GM12865 (cell line): ENCODE measurements at regions not wholly inside any gene's neighbourhood (a gene's known extent, or its start where the extent isn't known, plus 50 kb on each side); places are given as distances from the start of the nearest gene placed in this dataset.

Source experiments
- DNase-seq: peaks from one replicate; pipeline ENCODE4 v3.0.0; 2010; ENCODE audit warnings: low read depth
- H3K4me3 ChIP-seq: 2 replicates; pipeline ENCODE4 v1.5.1; 2011; ENCODE audit warnings: mild to moderate bottlenecking, low read depth, low read length, control low read depth
- TF ChIP-seq, protein P1 (sequence below): IDR thresholded peaks from 2 replicates; pipeline ENCODE4 v1.5.1; 2011; ENCODE audit warnings: low read length, control low read depth, low read depth, inconsistent platforms; ENCODE audit not compliant: insufficient read depth; ENCODE audit errors: missing control alignments

DNA sequence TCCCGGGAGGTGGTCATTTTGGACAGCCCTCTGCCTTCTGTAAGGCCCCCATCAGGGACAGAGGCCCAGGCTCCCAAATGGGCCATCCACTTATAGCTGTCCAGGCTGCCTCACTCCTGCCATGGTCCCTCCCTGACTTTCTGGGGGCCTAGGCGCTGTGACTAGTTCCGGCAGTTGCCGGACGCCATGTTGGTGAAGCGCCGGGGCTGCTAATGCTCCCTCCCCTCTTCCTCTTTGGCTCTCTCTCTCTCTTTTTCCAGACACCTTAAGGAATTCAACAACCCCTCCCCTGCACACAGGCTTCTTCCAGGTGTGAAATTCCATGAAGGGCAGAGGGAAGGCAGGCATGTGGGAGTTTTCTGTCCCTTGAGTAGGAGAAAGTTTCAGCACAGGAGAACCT is 445.6 kb downstream of the SOX6 start:
- TF ChIP-seq, protein P1, sequence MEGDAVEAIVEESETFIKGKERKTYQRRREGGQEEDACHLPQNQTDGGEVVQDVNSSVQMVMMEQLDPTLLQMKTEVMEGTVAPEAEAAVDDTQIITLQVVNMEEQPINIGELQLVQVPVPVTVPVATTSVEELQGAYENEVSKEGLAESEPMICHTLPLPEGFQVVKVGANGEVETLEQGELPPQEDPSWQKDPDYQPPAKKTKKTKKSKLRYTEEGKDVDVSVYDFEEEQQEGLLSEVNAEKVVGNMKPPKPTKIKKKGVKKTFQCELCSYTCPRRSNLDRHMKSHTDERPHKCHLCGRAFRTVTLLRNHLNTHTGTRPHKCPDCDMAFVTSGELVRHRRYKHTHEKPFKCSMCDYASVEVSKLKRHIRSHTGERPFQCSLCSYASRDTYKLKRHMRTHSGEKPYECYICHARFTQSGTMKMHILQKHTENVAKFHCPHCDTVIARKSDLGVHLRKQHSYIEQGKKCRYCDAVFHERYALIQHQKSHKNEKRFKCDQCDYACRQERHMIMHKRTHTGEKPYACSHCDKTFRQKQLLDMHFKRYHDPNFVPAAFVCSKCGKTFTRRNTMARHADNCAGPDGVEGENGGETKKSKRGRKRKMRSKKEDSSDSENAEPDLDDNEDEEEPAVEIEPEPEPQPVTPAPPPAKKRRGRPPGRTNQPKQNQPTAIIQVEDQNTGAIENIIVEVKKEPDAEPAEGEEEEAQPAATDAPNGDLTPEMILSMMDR: no peak
- DNase-seq: no peak
- no peak overlapping the region for H3K4me3 ChIP-seq

DNA sequence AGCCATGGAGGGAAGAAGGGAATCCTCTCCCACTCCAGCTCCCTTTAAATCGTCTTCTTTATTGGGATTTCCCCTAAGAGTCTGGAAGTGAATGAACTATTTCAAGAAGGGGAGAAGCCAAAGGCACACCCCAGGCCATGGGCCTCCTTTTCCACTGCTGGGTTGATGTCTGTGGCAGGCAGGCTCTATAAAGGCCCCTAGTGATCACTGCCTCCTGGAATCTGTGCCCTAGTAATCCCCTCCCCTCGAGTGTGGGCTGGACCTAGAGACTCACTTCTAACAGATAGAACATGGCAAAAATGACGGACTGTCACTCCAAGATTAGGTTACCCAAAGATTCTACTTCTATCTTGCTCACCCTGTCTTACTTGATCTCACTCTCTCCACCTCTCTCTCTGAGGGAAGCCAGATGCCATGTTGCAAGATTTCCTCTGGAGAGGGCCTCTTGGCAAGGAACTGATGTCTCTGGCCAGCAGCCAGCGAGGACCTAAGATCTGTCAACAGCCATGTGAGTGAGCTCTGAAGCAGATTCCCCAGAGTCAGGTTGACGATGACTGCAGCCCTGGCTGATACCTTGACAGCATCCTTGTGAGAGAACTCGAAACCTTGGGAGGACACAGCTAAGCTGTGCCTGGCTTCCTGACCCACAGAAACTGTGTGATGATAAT is 444.8 kb downstream of the SOX6 start:
- DNase-seq: no peak
- H3K4me3 ChIP-seq: no peak overlapping the region
- TF ChIP-seq, protein P1: no peak

DNA sequence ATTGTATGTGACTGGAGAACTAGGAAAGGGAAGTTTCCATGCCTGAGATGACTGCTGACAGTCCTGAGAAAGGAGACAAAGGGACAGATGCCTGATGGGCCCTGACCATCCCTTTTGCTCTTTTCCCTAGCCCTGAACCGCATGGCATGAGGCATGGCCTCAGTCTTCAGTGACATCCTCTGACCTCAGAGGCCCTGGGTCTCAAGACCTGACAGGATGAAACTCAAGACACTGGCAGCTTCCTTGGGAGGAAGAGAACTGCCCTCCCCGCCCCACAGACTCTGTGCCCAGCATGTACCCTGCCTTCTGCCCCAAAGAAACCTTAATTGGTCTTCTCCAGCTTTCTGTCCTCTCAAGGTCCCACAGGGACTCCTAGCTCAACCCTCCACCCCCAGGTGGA is 444.1 kb downstream of the SOX6 start:
- no peak overlapping the region for H3K4me3 ChIP-seq
- TF ChIP-seq, protein P1: no peak
- no peak for DNase-seq

DNA sequence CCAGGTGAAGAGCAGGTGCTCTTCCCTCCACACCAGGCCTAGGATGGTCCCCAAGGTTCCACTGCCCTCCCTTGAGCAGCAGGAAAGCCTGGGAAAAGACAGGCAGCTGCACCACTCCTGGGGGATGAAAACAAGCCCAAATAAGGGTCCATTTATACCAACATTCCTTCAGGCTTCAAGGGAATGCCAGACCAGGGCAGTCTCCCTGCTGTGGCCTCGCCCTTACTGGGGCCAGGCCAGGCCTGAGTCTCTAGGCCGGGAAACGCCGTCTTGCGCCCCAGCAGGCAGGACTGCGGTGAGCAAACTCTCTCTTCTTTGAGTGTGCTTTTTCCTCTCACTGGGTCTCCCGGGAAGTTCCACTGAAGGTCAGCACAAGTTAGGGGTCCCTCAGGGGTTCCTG is 443.5 kb downstream of the SOX6 start:
- TF ChIP-seq, protein P1: no peak
- no peak for DNase-seq
- H3K4me3 ChIP-seq: no peak overlapping the region

DNA sequence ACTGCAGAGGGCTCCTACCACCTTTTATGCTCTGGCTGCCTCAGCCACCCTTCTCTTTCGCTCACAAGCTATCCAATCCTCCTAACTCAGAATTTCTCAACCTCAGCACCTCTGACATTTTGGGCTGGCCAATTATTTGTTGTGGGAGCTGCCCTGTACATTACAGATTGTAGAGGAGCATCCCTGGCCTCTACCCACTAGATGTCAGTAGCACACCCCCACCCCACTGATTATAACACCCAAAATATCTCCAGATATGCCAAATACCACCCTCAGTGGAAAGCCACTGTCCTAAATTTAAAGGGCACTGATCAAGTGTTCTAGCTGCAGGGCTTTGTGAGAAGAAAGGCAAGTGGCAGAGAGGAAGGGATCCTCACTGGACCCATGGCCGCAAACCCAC is 443.1 kb downstream of the SOX6 start:
- no peak for DNase-seq
- no peak overlapping the region for H3K4me3 ChIP-seq
- TF ChIP-seq, protein P1: no peak
